Endodermal cell (in vitro differentiated cells): ENCODE measurements at regions not wholly inside any gene's neighbourhood (a gene's known extent, or its start where the extent isn't known, plus 50 kb on each side); places are given as distances from the start of the nearest gene placed in this dataset.
"Not testable (repeated sequence)": the region's sequence is repeated elsewhere in the genome, so short reads cannot be mapped to it uniquely, and the experiment has no call there.

Experiments used
- DNase-seq: peaks from one replicate; pipeline ENCODE4 v3.0.0-alpha.2; 2017
- H3K27ac ChIP-seq: 2 replicates; pipeline ENCODE4 v1.5.1; 2013; ENCODE audit warnings: mild to moderate bottlenecking, low read depth, low read length, moderate library complexity
- H3K27me3 ChIP-seq: 2 replicates; pipeline ENCODE4 v1.6.1; 2013; ENCODE audit warnings: mild to moderate bottlenecking, low read length, moderate library complexity; ENCODE audit not compliant: insufficient read depth, control insufficient read depth, poor library complexity, severe bottlenecking
- H3K36me3 ChIP-seq: 2 replicates; pipeline ENCODE4 v1.7.0; 2013; ENCODE audit warnings: mild to moderate bottlenecking, low read length, moderate library complexity; ENCODE audit not compliant: control insufficient read depth, insufficient read depth
- H3K4me1 ChIP-seq: one replicate; pipeline ENCODE4 v1.7.0; 2013; ENCODE audit warnings: low read length; ENCODE audit not compliant: control insufficient read depth, insufficient read depth
- H3K4me3 ChIP-seq: 2 replicates; pipeline ENCODE4 v1.5.1; 2013; ENCODE audit warnings: mild to moderate bottlenecking, low read length, moderate library complexity
- H3K9ac ChIP-seq: 2 replicates; pipeline ENCODE4 v1.6.1; 2013; ENCODE audit warnings: mild to moderate bottlenecking, low read length, moderate library complexity; ENCODE audit not compliant: poor library complexity, severe bottlenecking; ENCODE audit errors: extremely low read depth
- H3K9me3 ChIP-seq: 2 replicates; pipeline ENCODE4 v1.6.1; 2013; ENCODE audit warnings: mild to moderate bottlenecking, low read length, moderate library complexity; ENCODE audit not compliant: control insufficient read depth
- H3K27ac Mint-ChIP-seq: 2 replicates; pipeline ENCODE4 v1.8.0; 2020; ENCODE audit warnings: mixed read lengths
- H3K27me3 Mint-ChIP-seq: 2 replicates; pipeline ENCODE4 v1.8.0; 2021; ENCODE audit warnings: mild to moderate bottlenecking, mixed read lengths; ENCODE audit not compliant: insufficient read depth
- H3K36me3 Mint-ChIP-seq: 2 replicates; pipeline ENCODE4 v1.8.0; 2020; ENCODE audit warnings: low read depth, mixed read lengths
- H3K4me1 Mint-ChIP-seq: 2 replicates; pipeline ENCODE4 v1.8.0; 2020; ENCODE audit warnings: mixed read lengths
- H3K4me3 Mint-ChIP-seq: 2 replicates; pipeline ENCODE4 v1.8.0; 2020; ENCODE audit warnings: mild to moderate bottlenecking, moderate library complexity, mixed read lengths
- H3K9me3 Mint-ChIP-seq: 2 replicates; pipeline ENCODE4 v1.8.0; 2020; ENCODE audit warnings: mild to moderate bottlenecking, mixed read lengths
- WGBS, 2 experiments: methylation state at CpG; one replicate each; pipeline versions ENCODE4 v1.1.5 to v1.1.7; 2013; ENCODE audit warnings: missing lambda C conversion rate in 2 of 2, mixed read lengths in 1 of 2; ENCODE audit not compliant: insufficient coverage in 1 of 2, insufficient read length in 1 of 2; 5-methylcytosine and 5-hydroxymethylcytosine counted together
- TF ChIP-seq, protein P1 (sequence below): fragments of 200-600 bp; sonication (generic); conservative IDR thresholded peaks from 2 replicates; pipeline ENCODE4 v1.5.0; 2021; ENCODE audit warnings: antibody characterized with exemption, mild to moderate bottlenecking

DNA sequence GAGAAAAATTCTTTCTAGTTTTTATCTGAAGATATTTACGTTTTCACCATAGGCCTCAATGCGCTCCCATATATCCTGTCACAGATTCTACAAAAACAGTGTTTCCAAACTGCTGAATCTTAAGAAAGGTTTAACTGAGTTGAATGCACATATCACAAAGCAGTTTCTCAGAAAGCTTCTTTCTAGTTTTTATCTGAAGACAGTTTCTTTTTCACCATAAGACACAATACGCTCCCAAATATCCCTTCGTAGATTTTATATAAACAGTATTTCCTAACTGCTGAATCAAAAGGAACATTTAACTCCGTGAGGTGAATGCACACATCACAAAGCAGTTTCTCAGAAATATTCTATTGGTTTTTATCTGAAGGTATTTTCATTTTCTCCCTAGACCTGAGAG is 385.5 kb downstream of the ALG10 start:
- 78 to 98% methylated on average over 4 to 5 of the region's 5 CpGs for WGBS, 2 experiments
- no peak for DNase-seq
- Mint-ChIP-seq H3K4me3 (no peak overlapping the region), H3K36me3 (peaks cover 3% of the 10 kb centered on the region), H3K9me3 (peaks cover 100% of the 10 kb centered on the region), H3K4me1 (no peaks in the 10 kb centered on the region), H3K27me3 (peaks cover 2% of the 10 kb centered on the region), H3K27ac (no peak overlapping the region)
- peaks cover 84% of the 10 kb centered on the region for H3K9me3 ChIP-seq
- no peak overlapping the region for H3K9ac ChIP-seq
- no peaks in the 10 kb centered on the region for H3K4me1 ChIP-seq
- H3K36me3 ChIP-seq = no peaks in the 10 kb centered on the region
- peak overlapping the region; percentile 24 for H3K4me3 ChIP-seq
- H3K27me3 ChIP-seq = no peaks in the 10 kb centered on the region
- H3K27ac ChIP-seq = no peak overlapping the region
- TF ChIP-seq, protein P1, sequence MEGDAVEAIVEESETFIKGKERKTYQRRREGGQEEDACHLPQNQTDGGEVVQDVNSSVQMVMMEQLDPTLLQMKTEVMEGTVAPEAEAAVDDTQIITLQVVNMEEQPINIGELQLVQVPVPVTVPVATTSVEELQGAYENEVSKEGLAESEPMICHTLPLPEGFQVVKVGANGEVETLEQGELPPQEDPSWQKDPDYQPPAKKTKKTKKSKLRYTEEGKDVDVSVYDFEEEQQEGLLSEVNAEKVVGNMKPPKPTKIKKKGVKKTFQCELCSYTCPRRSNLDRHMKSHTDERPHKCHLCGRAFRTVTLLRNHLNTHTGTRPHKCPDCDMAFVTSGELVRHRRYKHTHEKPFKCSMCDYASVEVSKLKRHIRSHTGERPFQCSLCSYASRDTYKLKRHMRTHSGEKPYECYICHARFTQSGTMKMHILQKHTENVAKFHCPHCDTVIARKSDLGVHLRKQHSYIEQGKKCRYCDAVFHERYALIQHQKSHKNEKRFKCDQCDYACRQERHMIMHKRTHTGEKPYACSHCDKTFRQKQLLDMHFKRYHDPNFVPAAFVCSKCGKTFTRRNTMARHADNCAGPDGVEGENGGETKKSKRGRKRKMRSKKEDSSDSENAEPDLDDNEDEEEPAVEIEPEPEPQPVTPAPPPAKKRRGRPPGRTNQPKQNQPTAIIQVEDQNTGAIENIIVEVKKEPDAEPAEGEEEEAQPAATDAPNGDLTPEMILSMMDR = no peak

DNA sequence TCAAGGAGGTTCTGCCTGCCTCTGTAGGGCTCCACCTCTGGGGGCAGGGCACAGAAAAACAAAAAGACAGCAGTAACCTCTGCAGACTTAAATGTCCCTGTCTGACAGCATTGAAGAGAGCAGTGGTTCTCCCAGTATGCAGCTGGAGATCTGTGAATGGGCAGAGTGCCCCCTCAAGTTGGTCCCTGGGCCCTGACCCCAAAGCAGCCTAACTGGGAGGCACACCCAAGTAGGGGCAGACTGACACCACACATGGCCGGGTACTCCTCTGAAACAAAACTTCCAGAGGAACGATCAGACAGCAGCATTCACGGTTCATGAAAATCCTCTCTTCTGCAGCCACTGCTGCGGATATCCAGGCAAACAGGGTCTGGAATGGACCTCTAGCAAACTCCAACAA is 409.2 kb downstream of the ALG10 start:
- not testable (repeated sequence) for H3K27ac Mint-ChIP-seq, H3K4me3 ChIP-seq, H3K27me3 ChIP-seq, H3K36me3 Mint-ChIP-seq, H3K4me1 ChIP-seq, H3K27ac ChIP-seq, H3K36me3 ChIP-seq, DNase-seq, H3K9ac ChIP-seq, H3K4me3 Mint-ChIP-seq, H3K27me3 Mint-ChIP-seq, H3K4me1 Mint-ChIP-seq
- WGBS, 2 experiments = 68 to 86% methylated on average over 3 to 4 of the region's 4 CpGs
- peaks cover 100% of the 10 kb centered on the region for H3K9me3 Mint-ChIP-seq
- peaks cover 54% of the 10 kb centered on the region for H3K9me3 ChIP-seq
